GOT3 (cell line): ENCODE measurements at regions not wholly inside any gene's neighbourhood (a gene's known extent, or its start where the extent isn't known, plus 50 kb on each side); places are given as distances from the start of the nearest gene placed in this dataset.
"Not testable (repeated sequence)": the region's sequence is repeated elsewhere in the genome, so short reads cannot be mapped to it uniquely, and the experiment has no call there.

Source experiments
- DNase-seq: peaks from one replicate; lab custom pipeline; 2025; ENCODE audit warnings: mixed read lengths; lab: John Stamatoyannopoulos, UW

- DNase-seq = no peak
Observed at GRCh38 chr10:9913876-9914514, 1103.7 kb upstream of the CELF2 start.

GRCh38 chr10:9921544-9921943 is 1096.1 kb upstream of the CELF2 start:
- DNase-seq = no peak

- DNase-seq = no peak
Observed at GRCh38 chr10:9922126-9922870, 1095.4 kb upstream of the CELF2 start.

DNA sequence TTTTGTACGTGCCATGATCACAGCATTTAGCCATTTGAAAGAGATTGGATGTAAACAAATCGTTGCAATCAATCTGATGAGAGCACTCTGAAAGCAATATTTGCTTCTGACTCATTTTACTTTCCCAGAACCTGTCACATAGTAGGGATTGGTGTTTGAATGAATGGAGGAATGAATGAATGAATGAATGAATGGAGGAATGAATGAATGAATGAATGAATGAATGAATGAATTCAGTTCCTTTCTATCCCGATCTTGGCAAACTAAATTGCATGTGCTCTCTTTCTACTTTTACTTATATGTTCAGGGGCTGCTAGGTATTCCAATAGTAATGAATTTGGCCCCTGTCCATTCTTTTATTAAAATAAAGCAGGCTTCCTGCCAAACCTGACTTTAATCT is 1091.7 kb upstream of the CELF2 start:
- DNase-seq = no peak

DNA sequence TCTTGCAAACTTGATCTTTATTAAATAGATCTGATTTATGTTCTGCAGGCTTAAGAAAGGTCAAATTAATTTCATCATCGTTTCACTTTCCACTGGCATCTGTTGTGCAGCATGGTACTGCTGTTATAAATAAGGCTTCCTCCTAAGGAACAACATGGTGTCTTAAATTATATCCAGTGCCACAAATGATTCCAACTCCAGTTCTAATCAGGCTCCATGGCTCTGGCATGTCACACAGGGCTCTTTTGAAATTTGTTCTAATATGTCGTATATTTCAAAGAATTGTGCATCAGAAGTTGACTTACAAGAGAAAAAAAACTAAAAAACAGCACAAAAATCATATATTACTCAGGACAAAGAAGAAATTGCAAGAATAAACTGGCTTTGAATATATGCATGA is 1090.8 kb upstream of the CELF2 start:
- no peak for DNase-seq

GRCh38 chr10:9939716-9940115 is 1078.0 kb upstream of the CELF2 start:
- DNase-seq = no peak

DNA sequence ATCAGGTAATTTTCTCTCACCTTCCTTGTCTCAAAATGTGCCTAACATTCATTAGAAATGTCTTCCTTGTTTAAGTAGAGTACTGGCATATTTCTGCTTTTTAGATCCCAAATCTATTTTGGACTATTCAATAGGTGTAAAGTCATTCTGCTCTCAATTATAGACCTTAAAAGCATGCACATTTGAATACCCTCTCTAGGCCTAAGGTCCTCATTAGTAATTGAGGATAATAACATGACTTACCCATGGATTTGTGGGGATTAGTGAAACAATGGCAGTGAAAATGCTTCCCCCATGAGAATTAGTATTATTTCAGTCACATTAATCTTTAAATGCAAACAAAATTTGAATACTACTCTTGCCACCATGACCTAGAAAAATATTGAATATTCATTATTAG is 1073.0 kb upstream of the CELF2 start:
- DNase-seq = no peak

GRCh38 chr10:9950070-9950469 is 1067.6 kb upstream of the CELF2 start:
- DNase-seq = no peak

- DNase-seq = no peak
Observed at GRCh38 chr10:9951481-9952257, 1066.0 kb upstream of the CELF2 start.

GRCh38 chr10:9957351-9957750 is 1060.3 kb upstream of the CELF2 start:
- no peak for DNase-seq

- DNase-seq = not testable (repeated sequence)
Observed at GRCh38 chr10:9957876-9958275, 1059.8 kb upstream of the CELF2 start.

DNA sequence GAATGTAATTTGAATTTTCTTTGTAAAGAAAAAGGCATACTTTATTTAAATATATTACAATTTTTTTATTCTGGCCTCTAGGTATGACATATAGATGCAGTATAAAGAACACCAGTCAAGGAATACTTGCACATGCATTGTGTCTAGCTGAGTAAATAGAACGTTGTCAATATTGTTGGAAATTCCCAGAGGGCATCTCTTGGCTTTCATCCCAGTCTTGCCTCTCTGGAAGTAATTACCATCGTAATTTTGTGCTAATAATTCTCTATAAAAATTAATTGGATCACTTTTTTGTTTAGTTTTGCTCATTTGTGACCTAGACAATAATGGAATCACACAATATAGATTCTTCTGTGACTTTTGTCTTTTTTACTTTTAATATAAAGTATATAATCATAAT is 1052.3 kb upstream of the CELF2 start:
- no peak for DNase-seq

- DNase-seq = no peak
Observed at GRCh38 chr10:9986786-9987185, 1030.9 kb upstream of the CELF2 start.

DNA sequence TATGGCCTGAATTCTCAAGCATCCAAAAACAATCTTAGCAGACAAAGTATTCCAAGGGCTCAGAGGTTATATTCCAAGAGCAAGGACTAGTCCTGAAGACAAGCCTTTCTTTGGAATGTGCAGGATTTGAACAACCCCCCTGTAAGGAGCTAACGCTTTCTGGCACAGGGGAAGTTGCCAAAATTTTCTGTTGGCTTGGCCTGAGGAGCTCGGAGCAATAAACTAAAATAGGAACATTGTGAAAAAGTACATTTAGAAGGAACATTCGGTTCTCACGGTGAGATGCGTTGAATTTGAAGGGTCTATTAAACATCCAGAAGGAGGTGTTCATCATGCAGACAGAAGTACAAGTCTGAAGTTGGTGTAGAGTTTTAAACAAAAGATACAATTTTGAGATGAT is 1030.5 kb upstream of the CELF2 start:
- no peak for DNase-seq

- no peak for DNase-seq
Observed at GRCh38 chr10:9992661-9993060, 1025.0 kb upstream of the CELF2 start.

DNA sequence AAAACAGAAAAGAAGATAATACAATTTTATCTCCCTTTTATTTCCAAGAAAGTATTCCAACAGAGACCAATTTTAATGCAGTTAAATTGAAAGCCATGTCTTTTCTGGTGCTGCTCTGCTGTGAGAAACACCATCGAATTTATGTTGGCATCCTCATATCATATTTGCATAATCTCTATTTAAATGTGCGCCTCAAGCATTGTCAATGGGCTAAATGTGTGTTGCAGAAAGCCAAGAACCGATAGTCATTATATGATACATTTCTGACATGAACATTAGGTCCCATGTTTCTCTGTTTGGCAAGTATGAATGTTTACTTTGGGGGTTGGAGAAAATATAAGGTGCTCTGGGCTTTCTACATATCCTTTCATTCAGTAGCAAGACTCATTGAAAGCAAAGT is 1023.5 kb upstream of the CELF2 start:
- DNase-seq = no peak

GRCh38 chr10:9999627-10000026 is 1018.0 kb upstream of the CELF2 start:
- no peak for DNase-seq

DNA sequence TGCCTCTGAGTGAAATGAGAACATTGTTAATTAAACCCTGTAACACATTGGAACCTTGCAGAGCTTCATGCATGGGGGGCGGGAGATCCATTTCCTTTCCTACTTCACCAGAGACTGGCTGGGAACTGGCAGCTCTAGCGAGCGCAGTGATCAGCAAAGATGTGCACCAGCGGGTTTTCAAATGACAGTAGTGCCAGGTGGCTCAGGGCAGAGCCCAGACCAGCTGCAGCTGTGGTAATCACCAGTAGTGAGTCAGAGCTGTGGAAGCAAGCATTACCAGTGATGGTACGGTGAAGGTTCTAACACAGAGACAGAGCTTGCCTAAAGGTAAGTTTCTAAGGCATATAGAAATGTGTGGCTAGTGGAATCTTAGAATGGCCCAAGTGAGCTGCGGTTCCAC is 1009.7 kb upstream of the CELF2 start:
- no peak for DNase-seq

- no peak for DNase-seq
Observed at GRCh38 chr10:10010397-10010796, 1007.3 kb upstream of the CELF2 start.

DNA sequence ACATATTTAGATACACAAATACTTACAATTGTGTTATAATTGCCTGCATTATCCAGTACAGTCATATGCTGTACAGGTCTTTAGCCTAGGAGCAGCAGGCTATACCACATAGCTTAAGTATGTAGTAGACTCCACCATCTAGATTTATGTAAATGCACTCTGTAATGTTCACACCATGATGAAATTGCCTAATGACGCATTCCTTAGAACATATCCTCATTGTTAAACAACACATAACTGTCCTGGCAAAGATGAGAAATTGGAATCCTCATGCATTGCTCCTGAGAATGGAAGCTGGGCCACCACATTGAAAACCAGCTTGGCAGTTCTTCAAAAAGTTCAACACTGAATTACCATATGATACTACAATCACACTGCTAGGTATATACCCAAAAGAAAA is 1002.8 kb upstream of the CELF2 start:
- DNase-seq = no peak

DNA sequence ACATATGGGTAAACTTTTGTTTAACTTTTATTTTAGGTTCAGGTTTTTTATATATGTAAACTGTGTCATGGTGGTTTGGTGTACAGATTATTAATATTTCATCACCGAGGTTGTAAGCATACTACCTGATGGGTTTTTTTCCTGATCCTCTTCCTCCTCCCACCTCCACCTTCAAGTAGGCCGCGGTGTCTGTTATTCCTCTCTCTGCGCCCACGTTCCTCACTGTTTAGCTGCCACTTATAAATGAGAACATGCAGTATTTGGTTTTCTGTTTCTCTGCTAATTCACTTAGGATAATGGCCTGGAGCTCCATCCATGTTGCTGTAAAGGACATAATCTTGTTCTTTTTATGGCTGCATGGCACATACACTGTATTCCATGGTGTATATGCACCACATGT is 1000.0 kb upstream of the CELF2 start:
- DNase-seq = no peak

DNA sequence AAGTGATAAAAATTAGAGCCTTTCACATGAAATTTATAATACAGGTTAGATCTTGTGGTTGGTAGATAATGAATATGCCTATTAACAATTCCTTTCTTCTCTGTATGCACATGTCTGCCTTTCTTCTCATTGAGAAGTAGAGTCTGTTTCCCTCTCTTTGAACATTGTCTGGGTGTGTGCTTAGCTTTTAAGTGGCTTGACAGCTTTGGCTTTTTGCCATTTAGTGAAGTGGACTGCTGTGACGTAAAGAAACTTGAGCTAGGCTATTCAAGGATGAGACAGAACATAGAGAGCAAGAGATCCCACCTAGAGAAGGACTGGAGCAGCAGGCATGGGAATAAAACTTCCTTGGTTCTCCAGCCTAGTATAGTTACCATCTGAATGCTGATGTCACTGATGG is 996.7 kb upstream of the CELF2 start:
- DNase-seq = no peak

DNA sequence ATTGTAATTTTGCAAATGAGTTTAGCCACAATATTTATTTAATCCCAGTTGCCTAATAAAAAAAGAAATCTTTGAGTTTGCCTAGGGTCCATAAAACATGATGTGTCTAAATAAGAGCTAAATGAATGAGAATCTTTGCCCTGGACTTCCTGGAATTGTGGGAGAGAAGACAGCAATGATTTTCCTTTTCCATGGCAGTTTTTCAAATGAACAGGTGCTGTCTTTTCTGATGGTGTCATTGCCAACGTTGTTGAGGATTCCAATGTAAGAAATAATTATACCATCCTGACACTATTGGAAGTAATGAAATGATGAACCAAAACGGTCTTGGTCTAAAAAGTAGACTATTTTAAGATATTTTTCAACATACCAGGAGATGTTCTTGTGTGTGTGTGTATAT is 984.7 kb upstream of the CELF2 start:
- DNase-seq = no peak
